ENCODE measurements at regions not wholly inside any gene's neighbourhood (a gene's known extent, or its start where the extent isn't known, plus 50 kb on each side); places are given as distances from the start of the nearest gene placed in this dataset.

DNA sequence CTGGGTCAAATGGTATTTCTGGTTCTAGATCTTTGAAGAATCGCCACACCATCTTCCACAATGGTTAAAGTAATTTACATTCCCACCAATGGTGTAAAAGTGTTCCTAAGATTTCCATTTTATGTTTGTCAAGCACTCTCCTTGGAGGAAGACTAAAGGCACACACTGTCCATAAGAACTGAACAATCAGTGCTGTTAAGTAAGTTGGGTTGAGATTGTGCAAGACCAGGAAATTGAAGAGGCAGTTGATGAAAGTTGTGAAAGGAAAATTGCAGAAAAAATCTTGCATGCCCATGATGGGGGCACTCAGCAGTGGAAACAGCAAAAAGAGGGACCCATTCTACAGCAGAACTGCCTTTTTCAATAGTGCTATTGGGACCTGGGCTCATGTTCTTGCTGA is 323.6 kb downstream of the DLEU7 start:
- TF ChIP-seq EZH2phosphoT487 (IDR thresholded peaks at IDR 0.05; ENCODE audit: insufficient read depth, low read depth) (no peak), EZH2 (IDR thresholded peaks at IDR 0.05; ENCODE audit: insufficient read depth, poor library complexity, severe bottlenecking) (no peak)

All from GM23248 (cell line).